Mesodermal cell (in vitro differentiated cells): ENCODE measurements at regions not wholly inside any gene's neighbourhood (a gene's known extent, or its start where the extent isn't known, plus 50 kb on each side); places are given as distances from the start of the nearest gene placed in this dataset.

Experiments
- H3K27ac ChIP-seq: 2 replicates; pipeline ENCODE4 v1.7.0; 2013; ENCODE audit warnings: mild to moderate bottlenecking, low read depth, low read length, moderate library complexity; ENCODE audit not compliant: severe bottlenecking
- H3K36me3 ChIP-seq: 2 replicates; pipeline ENCODE4 v1.7.1; 2013; ENCODE audit warnings: mild to moderate bottlenecking, low read length, moderate library complexity; ENCODE audit not compliant: control insufficient read depth, insufficient read depth
- H3K4me1 ChIP-seq: one replicate; pipeline ENCODE4 v1.7.1; 2013; ENCODE audit warnings: mild to moderate bottlenecking, low read length; ENCODE audit not compliant: insufficient read depth, control insufficient read depth, poor library complexity, severe bottlenecking
- H3K4me3 ChIP-seq: 2 replicates; pipeline ENCODE4 v1.7.0; 2013; ENCODE audit warnings: low read length, control low read depth, mild to moderate bottlenecking; ENCODE audit not compliant: insufficient read depth, poor library complexity, severe bottlenecking; ENCODE audit errors: extremely low read depth
- H3K9me3 ChIP-seq: 2 replicates; pipeline ENCODE4 v1.7.1; 2013; ENCODE audit warnings: mild to moderate bottlenecking, low read length, moderate library complexity; ENCODE audit not compliant: control insufficient read depth
- WGBS, 2 experiments: methylation state at CpG; one replicate each; pipeline ENCODE4 v1.1.5; 2013; ENCODE audit warnings: missing lambda C conversion rate in 2 of 2; ENCODE audit not compliant: insufficient coverage in 2 of 2; 5-methylcytosine and 5-hydroxymethylcytosine counted together

DNA sequence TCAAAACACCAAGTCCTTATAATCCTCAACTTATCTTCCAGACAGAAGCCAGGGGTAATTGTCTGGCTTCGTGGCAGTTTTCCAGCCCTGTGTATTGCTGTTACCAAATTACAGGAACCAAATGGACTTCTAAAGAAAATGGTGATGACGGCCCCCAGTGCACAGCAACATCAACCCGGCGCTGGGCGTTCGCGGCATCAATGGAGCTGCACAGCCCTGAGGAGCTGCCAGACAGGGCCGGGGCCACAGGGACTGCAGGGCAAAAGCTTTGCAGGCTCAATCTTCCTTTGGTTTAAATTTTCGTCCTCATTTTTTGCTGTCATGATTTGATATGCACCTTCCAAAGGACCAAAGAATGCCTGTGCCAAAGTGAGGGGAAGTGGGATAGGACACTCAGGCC lies 292.5 kb downstream of the BRD1 start:
- H3K36me3 ChIP-seq, result no peaks in the 10 kb centered on the region
- H3K4me1 ChIP-seq, result peaks cover 11% of the 10 kb centered on the region
- no peaks in the 10 kb centered on the region for H3K9me3 ChIP-seq
- WGBS, 2 experiments, result 94 to 96% methylated on average over 7 to 8 of the region's 9 CpGs
- H3K4me3 ChIP-seq, result no peak overlapping the region
- no peak overlapping the region for H3K27ac ChIP-seq

DNA sequence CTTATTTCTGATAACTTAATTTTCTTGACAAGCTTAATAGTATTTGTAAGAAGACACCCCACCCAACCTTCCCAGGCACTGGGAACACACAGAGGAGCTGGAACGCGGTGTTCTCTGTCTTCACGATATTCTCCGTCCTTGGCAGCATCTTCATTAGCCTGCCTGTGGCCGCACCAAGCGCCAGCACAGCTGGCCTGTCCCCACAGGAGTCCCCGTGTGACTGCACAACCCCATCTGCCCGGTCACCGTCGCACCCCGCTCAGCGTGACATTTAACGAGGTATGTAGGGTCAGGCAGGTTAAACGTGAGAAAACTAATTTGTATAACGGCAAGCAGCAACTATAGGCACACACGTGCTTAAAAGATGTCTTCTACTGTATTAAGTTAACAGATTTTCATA lies 293.3 kb downstream of the BRD1 start:
- H3K4me3 ChIP-seq, result no peak overlapping the region
- H3K4me1 ChIP-seq, result peaks cover 11% of the 10 kb centered on the region
- no peak overlapping the region for H3K27ac ChIP-seq
- 85 to 94% methylated on average over 11 to 13 of the region's 16 CpGs for WGBS, 2 experiments
- no peaks in the 10 kb centered on the region for H3K36me3 ChIP-seq
- H3K9me3 ChIP-seq, result no peaks in the 10 kb centered on the region

DNA sequence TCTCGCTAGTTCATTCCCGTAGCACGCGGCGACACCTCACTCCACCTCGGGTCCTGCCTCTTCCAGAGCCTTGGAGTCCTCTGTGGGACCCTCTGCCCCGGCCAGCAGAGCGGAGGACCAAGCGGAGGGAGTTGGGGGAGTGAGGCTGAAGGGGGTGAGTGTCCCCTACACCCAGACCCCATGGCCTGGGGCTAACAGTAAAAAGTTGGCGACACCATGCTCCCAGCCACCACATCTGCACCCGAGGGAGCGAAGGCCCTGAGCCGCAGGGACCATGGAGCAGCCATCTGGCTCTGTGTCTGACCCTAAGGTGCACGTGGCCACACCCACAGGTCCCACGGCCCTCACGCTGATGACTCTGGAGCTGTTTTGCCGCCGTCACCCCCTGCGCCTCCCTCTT lies 293.8 kb downstream of the BRD1 start:
- H3K27ac ChIP-seq, result no peak overlapping the region
- no peaks in the 10 kb centered on the region for H3K36me3 ChIP-seq
- H3K4me3 ChIP-seq, result no peak overlapping the region
- WGBS, 2 experiments, result 89 to 91% methylated on average over 15 to 16 of the region's 19 CpGs
- peaks cover 11% of the 10 kb centered on the region for H3K4me1 ChIP-seq
- H3K9me3 ChIP-seq, result no peaks in the 10 kb centered on the region

DNA sequence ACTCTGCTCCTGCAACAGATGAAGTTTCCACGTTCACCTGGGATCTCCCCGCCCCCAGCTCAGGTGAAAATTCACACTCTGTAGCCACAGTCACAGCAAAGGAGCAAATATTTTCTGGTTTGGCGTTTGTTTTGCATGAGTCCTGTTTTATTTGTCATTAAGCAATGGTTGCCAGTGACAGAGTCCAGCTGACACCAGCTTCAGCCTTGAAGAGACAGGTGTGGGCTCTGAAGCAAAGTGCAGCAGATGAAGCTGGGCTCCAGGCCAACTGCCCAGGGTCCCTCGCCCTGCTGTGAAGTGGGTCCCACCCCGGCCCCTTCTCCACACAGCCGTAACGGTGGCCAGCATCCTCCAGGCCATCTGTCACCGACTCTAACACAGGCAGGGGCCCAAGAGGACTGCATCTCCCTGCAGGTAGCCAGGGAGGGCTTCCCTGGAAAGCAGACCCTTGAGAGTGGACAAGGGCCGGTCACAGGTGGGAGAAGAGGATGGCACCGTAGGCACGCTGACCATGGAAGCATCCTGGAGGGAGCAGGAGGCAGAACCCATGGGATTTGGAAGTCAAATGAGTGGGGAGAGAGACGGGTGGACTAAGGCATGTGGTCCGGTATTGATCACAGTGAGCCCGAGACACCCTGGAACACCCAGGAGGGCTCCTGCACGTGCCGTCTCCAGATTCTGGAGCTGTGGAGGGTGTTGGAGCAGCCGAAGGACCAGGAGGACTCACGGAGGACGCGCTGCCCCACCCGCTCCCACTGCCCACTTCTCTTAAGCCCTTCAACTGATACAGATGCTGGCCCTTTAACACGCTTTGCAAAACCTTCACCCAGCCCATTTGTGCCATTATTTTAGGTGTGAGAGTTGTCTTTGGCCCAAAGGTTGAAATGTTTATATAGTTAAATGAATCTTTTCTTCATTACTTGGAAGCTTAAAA lies 294.5 kb downstream of the BRD1 start:
- no peaks in the 10 kb centered on the region for H3K9me3 ChIP-seq
- H3K4me3 ChIP-seq, result no peak overlapping the region
- no peak overlapping the region for H3K27ac ChIP-seq
- H3K4me1 ChIP-seq, result peaks cover 11% of the 10 kb centered on the region
- no peaks in the 10 kb centered on the region for H3K36me3 ChIP-seq
- WGBS, 2 experiments, result 90 to 94% methylated on average over 12 to 19 of the region's 22 CpGs

DNA sequence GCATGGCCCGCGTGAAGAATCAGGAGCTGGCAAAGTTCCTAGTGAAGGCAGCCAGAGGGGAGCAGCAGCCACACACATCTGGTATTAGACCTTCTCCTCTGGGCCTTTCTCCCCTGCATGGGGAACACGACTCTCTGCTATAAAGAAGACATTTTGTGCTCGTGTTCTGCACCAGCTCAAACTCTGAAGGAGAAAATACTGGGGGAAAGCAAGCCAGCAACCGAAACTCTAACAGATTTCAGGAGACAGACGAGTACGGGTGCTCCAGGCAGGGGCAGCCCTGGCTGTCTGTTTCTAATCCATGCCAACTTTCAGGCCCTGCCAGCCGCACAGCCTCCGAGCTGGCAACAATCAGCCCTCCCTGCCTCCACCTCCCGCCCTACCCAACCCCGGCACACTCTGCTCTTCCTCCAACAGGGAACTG lies 296.3 kb downstream of the BRD1 start:
- WGBS, 2 experiments, result 85 to 93% methylated on average over 10 to 11 of the region's 11 CpGs
- Histone ChIP-seq H3K36me3 (no peaks in the 10 kb centered on the region), H3K4me3 (no peak overlapping the region), H3K27ac (no peak overlapping the region), H3K4me1 (peaks cover 5% of the 10 kb centered on the region), H3K9me3 (no peaks in the 10 kb centered on the region)

DNA sequence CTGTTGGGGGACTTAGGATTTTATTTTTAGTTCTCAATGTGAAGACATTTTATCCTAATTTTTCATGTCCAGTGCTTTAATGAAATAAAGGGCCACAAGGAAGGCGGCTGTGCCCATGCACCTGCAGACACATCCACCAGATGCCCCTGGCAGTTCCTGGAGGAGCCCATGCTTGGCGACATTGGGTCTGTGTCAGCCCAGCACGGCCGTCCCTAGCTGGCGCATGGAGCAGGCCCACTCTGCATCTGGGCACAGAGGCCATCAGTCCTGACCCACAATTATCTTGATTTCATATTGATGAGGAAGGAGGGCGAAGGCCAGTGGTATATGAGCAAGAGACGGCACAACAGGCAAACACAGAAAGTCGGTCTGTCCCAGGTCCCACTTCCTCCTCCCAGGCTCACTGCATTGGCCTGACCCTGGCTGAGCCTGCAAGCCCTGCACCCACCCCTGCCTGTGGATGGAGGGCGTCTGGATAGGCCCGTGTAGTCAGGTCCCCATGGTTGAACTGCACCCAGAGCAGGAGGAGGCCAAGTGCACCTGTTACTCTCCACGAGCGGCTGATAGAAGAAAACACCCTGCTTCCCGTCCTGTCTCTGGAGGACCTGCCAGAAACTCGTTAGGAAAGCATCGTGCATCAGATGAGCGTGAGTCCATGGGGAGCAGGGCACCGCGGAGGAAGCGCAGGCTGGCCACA lies 296.9 kb downstream of the BRD1 start:
- WGBS, 2 experiments, result 84 to 91% methylated on average over 18 to 19 of the region's 19 CpGs
- no peaks in the 10 kb centered on the region for H3K4me1 ChIP-seq
- no peak overlapping the region for H3K4me3 ChIP-seq
- no peaks in the 10 kb centered on the region for H3K9me3 ChIP-seq
- H3K27ac ChIP-seq, result no peak overlapping the region
- H3K36me3 ChIP-seq, result no peaks in the 10 kb centered on the region

DNA sequence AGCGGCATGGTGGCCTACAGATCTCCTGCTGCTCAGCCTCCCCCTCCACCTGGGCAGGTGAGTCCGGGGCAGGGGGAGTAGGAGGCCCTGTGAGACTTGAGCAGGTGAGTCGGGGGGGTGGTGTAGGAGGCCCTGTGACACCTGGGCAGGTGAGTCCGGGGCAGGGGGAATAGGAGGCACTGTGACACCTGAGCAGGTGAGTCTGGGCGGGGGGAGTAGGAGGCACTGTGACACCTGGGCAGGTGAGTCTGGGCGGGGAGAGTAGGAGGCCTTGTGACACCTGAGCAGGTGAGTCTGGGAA lies 299.3 kb downstream of the BRD1 start:
- 77% methylated on average over 3 of the region's 6 CpGs; no CpG with 5 or more reads in 1 of the 2 experiments for WGBS, 2 experiments
- Histone ChIP-seq H3K4me1 (no peaks in the 10 kb centered on the region), H3K9me3 (no peaks in the 10 kb centered on the region), H3K36me3 (no peaks in the 10 kb centered on the region), H3K27ac (no peak overlapping the region), H3K4me3 (no peak overlapping the region)

DNA sequence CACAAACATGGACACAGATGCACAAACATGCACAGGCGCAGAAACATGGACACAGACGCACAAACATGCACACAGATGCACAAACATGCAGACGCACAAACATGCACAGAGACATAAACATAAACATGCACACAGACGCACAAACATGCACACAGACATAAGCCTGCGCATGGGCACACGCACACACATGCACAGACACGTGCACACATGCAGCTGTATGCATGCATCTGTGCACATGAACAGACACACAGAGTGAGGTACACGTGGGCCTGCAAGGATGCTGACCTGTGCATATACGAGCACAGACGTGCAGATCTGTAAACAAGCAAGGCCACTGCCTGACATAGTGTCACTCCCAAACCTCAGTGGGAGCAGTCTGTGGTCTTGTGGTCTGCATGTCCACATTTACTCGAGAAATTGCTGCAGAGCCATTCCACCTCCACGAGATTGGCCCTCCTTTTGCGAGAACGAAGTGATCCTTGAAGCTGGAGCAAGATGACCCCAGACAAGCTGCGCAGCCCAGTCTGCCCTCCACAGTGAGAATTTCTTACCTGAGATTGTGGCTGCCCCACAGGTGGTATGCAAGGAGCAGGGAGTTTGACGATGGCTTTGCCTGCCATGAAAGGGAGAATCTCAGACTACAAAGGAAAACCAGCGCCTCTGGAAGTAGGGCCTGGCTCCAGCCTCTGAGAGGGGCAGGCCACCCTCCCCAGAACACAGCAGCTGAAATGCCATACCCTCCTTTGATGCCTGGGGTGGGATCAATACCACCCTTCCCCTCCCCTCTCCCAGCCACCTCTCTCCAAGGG lies 299.9 kb downstream of the BRD1 start:
- Histone ChIP-seq H3K27ac (no peak overlapping the region), H3K9me3 (no peaks in the 10 kb centered on the region), H3K4me1 (no peaks in the 10 kb centered on the region), H3K36me3 (no peaks in the 10 kb centered on the region), H3K4me3 (no peak overlapping the region)
- WGBS, 2 experiments, result 83 to 87% methylated on average over 15 to 17 of the region's 17 CpGs

- H3K4me1 ChIP-seq, result no peaks in the 10 kb centered on the region
- H3K9me3 ChIP-seq, result no peaks in the 10 kb centered on the region
- no peak overlapping the region for H3K27ac ChIP-seq
- no peak overlapping the region for H3K4me3 ChIP-seq
- no peaks in the 10 kb centered on the region for H3K36me3 ChIP-seq
- WGBS, 2 experiments, result 92 to 98% methylated on average over 12 to 13 of the region's 14 CpGs
These were observed 301.7 kb downstream of the BRD1 start for GRCh38 chr22:49525801-49526535.

DNA sequence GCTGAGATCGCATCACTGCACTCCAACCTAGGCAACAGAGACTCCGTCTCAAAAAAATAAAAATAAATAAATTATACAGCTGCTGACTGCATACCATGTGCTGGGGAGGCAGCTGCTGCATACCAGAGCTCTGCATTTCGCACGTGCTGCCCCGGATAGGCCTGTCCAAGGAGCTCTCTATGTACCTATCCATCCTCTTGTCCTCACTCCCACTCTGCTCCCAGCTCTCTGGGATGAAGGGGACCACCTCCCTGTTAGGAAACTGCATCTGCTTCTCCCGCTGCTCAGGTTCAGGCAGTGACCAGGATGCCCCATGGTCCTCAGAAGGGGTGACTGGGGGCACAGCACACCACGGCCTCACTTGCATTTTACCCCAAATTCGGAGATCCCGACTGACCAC lies 302.3 kb downstream of the BRD1 start:
- Histone ChIP-seq H3K4me1 (no peaks in the 10 kb centered on the region), H3K36me3 (no peaks in the 10 kb centered on the region), H3K4me3 (no peak overlapping the region), H3K27ac (no peak overlapping the region), H3K9me3 (no peaks in the 10 kb centered on the region)
- 85 to 86% methylated on average over 5 to 8 of the region's 9 CpGs for WGBS, 2 experiments
